Fibroblast of skin of abdomen (primary cell): ENCODE measurements at regions not wholly inside any gene's neighbourhood (a gene's known extent, or its start where the extent isn't known, plus 50 kb on each side); places are given as distances from the start of the nearest gene placed in this dataset.
"Not testable (repeated sequence)": the region's sequence is repeated elsewhere in the genome, so short reads cannot be mapped to it uniquely, and the experiment has no call there.

ENCODE experiments used
- DNase-seq: peaks from one replicate; pipeline ENCODE4 v3.0.0-alpha.2; 2013

- DNase-seq: no peak
Measured at GRCh38 chr2:16182841-16183240, 242.5 kb downstream of the MYCN start.

- DNase-seq: not testable (repeated sequence)
Measured at GRCh38 chr2:16182311-16182815, 242.0 kb downstream of the MYCN start.

- DNase-seq: no peak
Measured at GRCh38 chr2:16181741-16182090, 241.4 kb downstream of the MYCN start.

- no peak for DNase-seq
Measured at GRCh38 chr2:16181062-16181740, 240.9 kb downstream of the MYCN start.

GRCh38 chr2:16180631-16181030 lies 240.3 kb downstream of the MYCN start:
- no peak for DNase-seq

GRCh38 chr2:16179701-16180416 lies 239.5 kb downstream of the MYCN start:
- DNase-seq: no peak

GRCh38 chr2:16178551-16179130 lies 238.3 kb downstream of the MYCN start:
- DNase-seq: no peak

- no peak for DNase-seq
Measured at GRCh38 chr2:16177671-16178180, 237.4 kb downstream of the MYCN start.

GRCh38 chr2:16176971-16177480 lies 236.7 kb downstream of the MYCN start:
- DNase-seq: no peak

GRCh38 chr2:16175247-16175825 lies 235.0 kb downstream of the MYCN start:
- DNase-seq: no peak

- no peak for DNase-seq
Measured at GRCh38 chr2:16174693-16175045, 234.3 kb downstream of the MYCN start.

GRCh38 chr2:16173893-16174692 lies 233.7 kb downstream of the MYCN start:
- DNase-seq: no peak

- DNase-seq: no peak
Measured at GRCh38 chr2:16172324-16173175, 232.2 kb downstream of the MYCN start.

- no peak for DNase-seq
Measured at GRCh38 chr2:16171425-16171920, 231.1 kb downstream of the MYCN start.

- DNase-seq: no peak
Measured at GRCh38 chr2:16170675-16171424, 230.5 kb downstream of the MYCN start.

GRCh38 chr2:16169381-16169960 lies 229.1 kb downstream of the MYCN start:
- no peak for DNase-seq

- DNase-seq: no peak
Measured at GRCh38 chr2:16168506-16169264, 228.3 kb downstream of the MYCN start.

- no peak for DNase-seq
Measured at GRCh38 chr2:16167870-16168426, 227.6 kb downstream of the MYCN start.

GRCh38 chr2:16167451-16167861 lies 227.1 kb downstream of the MYCN start:
- no peak for DNase-seq
